ENCODE measurements at regions not wholly inside any gene's neighbourhood (a gene's known extent, or its start where the extent isn't known, plus 50 kb on each side); places are given as distances from the start of the nearest gene placed in this dataset.

DNA sequence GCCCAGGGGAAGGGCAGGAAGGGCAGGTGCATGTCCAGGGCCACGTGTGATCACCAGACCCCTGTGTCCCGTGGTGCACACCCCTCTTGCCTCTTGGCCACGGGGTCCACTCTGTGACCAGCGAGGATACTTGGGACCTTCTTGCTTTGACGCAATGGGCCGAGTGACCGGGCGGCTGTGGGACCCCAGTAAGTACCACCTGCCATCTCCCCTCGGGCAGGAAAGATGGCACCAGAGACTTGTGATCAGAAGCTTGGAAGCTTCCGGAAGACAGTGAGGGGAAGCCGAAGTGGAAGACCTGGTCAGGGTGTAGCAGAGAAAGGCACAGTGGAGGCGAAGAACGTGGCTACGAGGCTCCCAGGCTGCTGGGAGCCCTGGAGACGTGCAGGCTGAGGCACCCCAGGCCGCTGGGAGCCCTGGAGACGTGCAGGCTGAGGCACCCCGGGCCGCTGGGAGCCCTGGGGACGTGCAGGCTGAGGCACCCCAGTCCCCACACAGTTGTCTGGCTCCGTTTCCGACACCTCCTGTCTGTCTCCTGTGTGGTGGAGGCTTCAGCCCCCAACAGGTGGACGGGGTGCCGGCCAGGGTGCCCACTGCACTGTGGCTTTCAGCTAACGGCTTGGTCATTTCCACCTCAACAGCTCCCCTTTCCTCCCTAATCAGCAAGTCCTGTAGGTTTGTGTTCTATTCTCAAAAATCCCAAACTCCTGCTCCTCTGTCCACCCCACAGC, 663.5 kb downstream of the BRD1 start:
- TF ChIP-seq, protein P1, sequence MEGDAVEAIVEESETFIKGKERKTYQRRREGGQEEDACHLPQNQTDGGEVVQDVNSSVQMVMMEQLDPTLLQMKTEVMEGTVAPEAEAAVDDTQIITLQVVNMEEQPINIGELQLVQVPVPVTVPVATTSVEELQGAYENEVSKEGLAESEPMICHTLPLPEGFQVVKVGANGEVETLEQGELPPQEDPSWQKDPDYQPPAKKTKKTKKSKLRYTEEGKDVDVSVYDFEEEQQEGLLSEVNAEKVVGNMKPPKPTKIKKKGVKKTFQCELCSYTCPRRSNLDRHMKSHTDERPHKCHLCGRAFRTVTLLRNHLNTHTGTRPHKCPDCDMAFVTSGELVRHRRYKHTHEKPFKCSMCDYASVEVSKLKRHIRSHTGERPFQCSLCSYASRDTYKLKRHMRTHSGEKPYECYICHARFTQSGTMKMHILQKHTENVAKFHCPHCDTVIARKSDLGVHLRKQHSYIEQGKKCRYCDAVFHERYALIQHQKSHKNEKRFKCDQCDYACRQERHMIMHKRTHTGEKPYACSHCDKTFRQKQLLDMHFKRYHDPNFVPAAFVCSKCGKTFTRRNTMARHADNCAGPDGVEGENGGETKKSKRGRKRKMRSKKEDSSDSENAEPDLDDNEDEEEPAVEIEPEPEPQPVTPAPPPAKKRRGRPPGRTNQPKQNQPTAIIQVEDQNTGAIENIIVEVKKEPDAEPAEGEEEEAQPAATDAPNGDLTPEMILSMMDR (IDR thresholded peaks at IDR 0.05): no peak
- TF ChIP-seq POLR2A (IDR thresholded peaks at IDR 0.05): no peak

Data from esophagus squamous epithelium (tissue), 4 donors.